HepG2 (cell line): ENCODE measurements at regions not wholly inside any gene's neighbourhood (a gene's known extent, or its start where the extent isn't known, plus 50 kb on each side); places are given as distances from the start of the nearest gene placed in this dataset.

Experiments used
- ATAC-seq: fragments of 200-7000 bp; cut with Tn5 transposase; 3 replicates; pipeline ENCODE4 v1.9.1; 2020; ENCODE audit warnings: mild to moderate bottlenecking, moderate library complexity
- BruUV-seq: library from RNA; stranded (reverse); fragments of 400-500 nt; replicated peaks from 2 replicates; lab custom pipeline; 2021; lab: Mats Ljungman, UMichigan
- CTCF ChIA-PET: fragments of 300-600 bp; formaldehyde crosslinking; extraction: SDS; loops from one replicate; lab custom pipeline; 2021; ENCODE audit warnings: low total read pairs, inconsistent platforms, low intra/inter-chr PET ratio; lab: Yijun Ruan, JAX
- POLR2A ChIA-PET: fragments of 350-600 bp; sonication (Branson Sonifier 250); formaldehyde crosslinking; loops from one replicate; lab custom pipeline; 2020; ENCODE audit warnings: antibody characterized with exemption, inconsistent platforms; lab: Yijun Ruan, JAX
- DNase-seq: peaks from one replicate; pipeline ENCODE4 v3.0.0-alpha.2; 2015; ENCODE audit warnings: low spot score
- FAIRE-seq: peaks from 3 replicates; lab custom pipeline; 2011; peaks lifted over from hg19 to GRCh38; lab: Jason Lieb, UNC
- H2AFZ ChIP-seq: one replicate; pipeline ENCODE4 v1.6.1; 2011; ENCODE audit warnings: low read length, inconsistent platforms
- H3K27ac ChIP-seq: fragments of 300-600 bp; 3 replicates; pipeline ENCODE4 v1.8.0; 2011; ENCODE audit warnings: mixed run types, mild to moderate bottlenecking, mixed read lengths, low read length, inconsistent platforms; ENCODE audit not compliant: insufficient read depth; ENCODE audit errors: extremely low read length
- H3K27me3 ChIP-seq, 2 experiments: fragments of 200-600 bp in 1 of 2; 2 replicates in 1 of 2; 3 replicates in 1 of 2; pipeline versions ENCODE4 v1.6.0 to v1.8.0; 2011; ENCODE audit warnings: low read length in 2 of 2, mild to moderate bottlenecking in 2 of 2, moderate library complexity in 2 of 2, inconsistent platforms in 1 of 2; ENCODE audit not compliant: insufficient read depth in 2 of 2, control insufficient read depth in 1 of 2
- H3K36me3 ChIP-seq, 2 experiments: fragments of 200-600 bp in 1 of 2; replicated peaks in 1 of 2; 2 replicates in 1 of 2; 3 replicates in 1 of 2; pipeline versions ENCODE4 v1.5.1 to v1.8.0; 2011; ENCODE audit warnings: low read length in 2 of 2, inconsistent platforms in 1 of 2; ENCODE audit not compliant: insufficient read depth in 2 of 2, control insufficient read depth in 1 of 2
- H3K4me1 ChIP-seq: 2 replicates; pipeline ENCODE4 v1.5.1; 2012; ENCODE audit warnings: low read length, inconsistent platforms; ENCODE audit not compliant: insufficient read depth
- H3K4me2 ChIP-seq: 2 replicates; pipeline ENCODE4 v1.6.0; 2011; ENCODE audit warnings: low read depth, low read length, inconsistent platforms
- H3K4me3 ChIP-seq, 3 experiments: fragments of 200-600 bp in 1 of 3; sonication (generic), shearing (Covaris generic) in 1 of 3; replicated peaks in 1 of 3; 2 replicates each; pipeline ENCODE4 v1.5.1; 2011 to 2016; ENCODE audit warnings: low read length in 3 of 3, inconsistent platforms in 2 of 3, low read depth in 2 of 3, mild to moderate bottlenecking in 2 of 3, control low read depth in 1 of 3, mixed read lengths in 1 of 3; ENCODE audit not compliant: insufficient read depth in 1 of 3
- H3K79me2 ChIP-seq: one replicate; pipeline ENCODE4 v1.6.1; 2011; ENCODE audit warnings: low read length, inconsistent platforms; ENCODE audit not compliant: insufficient read depth
- H3K9ac ChIP-seq: 2 replicates; pipeline ENCODE4 v1.6.0; 2011; ENCODE audit warnings: mild to moderate bottlenecking, low read depth, low read length, inconsistent platforms; ENCODE audit not compliant: insufficient read depth
- H3K9me3 ChIP-seq: 2 replicates; pipeline ENCODE4 v1.5.1; 2012; ENCODE audit warnings: mild to moderate bottlenecking, low read length
- H4K20me1 ChIP-seq: 2 replicates; pipeline ENCODE4 v1.6.0; 2011; ENCODE audit warnings: inconsistent platforms, mild to moderate bottlenecking, low read length, moderate library complexity; ENCODE audit not compliant: insufficient read depth
- MATR3 ChIP-seq: sonication (generic); formaldehyde crosslinking; IDR thresholded peaks from 2 replicates; pipeline ENCODE4 v1.4.0; 2020; ENCODE audit warnings: missing genetic modification reagents
- ZNF543 ChIP-seq: sonication (generic); formaldehyde crosslinking; IDR thresholded peaks from 2 replicates; pipeline ENCODE4 v1.4.0; 2020; ENCODE audit warnings: mild to moderate bottlenecking, missing genetic modification reagents
- ZNF570 ChIP-seq: sonication (generic); formaldehyde crosslinking; IDR thresholded peaks from 2 replicates; pipeline ENCODE4 v1.4.0; 2020; ENCODE audit warnings: mild to moderate bottlenecking, missing genetic modification reagents, borderline replicate concordance
- ZNF572 ChIP-seq: sonication (generic); formaldehyde crosslinking; IDR thresholded peaks from 2 replicates; pipeline ENCODE4 v1.5.1; 2020; ENCODE audit warnings: mild to moderate bottlenecking, missing genetic modification reagents
- ZNF589 ChIP-seq: sonication (generic); formaldehyde crosslinking; conservative IDR thresholded peaks from 2 replicates; pipeline ENCODE4 v1.8.0; 2022; ENCODE audit warnings: mild to moderate bottlenecking, moderate library complexity, missing genetic modification reagents
- WGBS: methylation state at CpG from one replicate; pipeline ENCODE4 v1.1.6; 2017; ENCODE audit warnings: low lambda C conversion rate; 5-methylcytosine and 5-hydroxymethylcytosine counted together
- in situ Hi-C: cut with HindIII; loops from 2 replicates; pipeline ENCODE4 v1.10.0; 2017; ENCODE audit warnings: low pct_unique_long_range_greater_than_20kb; ENCODE audit not compliant: extremely low pct_ligation_motif_present
- intact Hi-C: fragments of 100-400 bp; cut with micrococcal nuclease; formaldehyde crosslinking; loops from one replicate; pipeline ENCODE4 v1.10.0; 2022; ENCODE audit not compliant: unreplicated experiment
- TF ChIP-seq, protein P1 (sequence below): fragments of 450-650 bp; IDR thresholded peaks from 2 replicates; pipeline ENCODE4 v1.6.1; 2017
- TF ChIP-seq, protein P2 (sequence below): sonication (generic); formaldehyde crosslinking; IDR thresholded peaks from 2 replicates; pipeline ENCODE4 v1.5.0; 2020; ENCODE audit warnings: missing genetic modification reagents, mild to moderate bottlenecking, borderline replicate concordance
- TF ChIP-seq, protein P3 (sequence below): sonication (generic); formaldehyde crosslinking; IDR thresholded peaks from 2 replicates; pipeline ENCODE4 v1.5.1; 2020; ENCODE audit warnings: mild to moderate bottlenecking, missing genetic modification reagents, moderate library complexity

DNA sequence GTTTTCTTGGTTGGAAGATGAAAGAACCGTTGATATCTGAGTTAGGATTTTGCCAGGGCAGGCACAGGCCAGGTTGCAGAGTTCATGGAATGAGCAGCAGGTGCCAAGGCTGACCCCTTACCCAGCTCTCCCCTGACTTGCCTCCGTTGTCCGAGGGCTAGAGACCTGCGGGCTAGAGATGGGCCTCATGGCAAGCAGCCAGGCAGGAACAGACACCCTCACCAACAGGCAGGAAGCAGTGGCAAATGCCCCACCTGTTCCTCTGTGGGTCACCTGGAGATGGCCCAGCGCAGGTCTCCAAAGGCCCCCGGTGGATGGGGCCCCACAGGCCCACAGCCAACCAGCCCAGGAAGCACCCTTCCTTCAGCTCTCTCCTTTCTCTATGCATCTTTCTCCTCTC is 186.7 kb upstream of the PMEPA1 start:
- POLR2A ChIA-PET: no interaction called here
- H3K27me3 ChIP-seq: peaks cover 12 to 61% of the 10 kb centered on the region in 2 experiments
- H3K4me2 ChIP-seq: no peak overlapping the region
- no peak overlapping the region for H3K4me3 ChIP-seq
- ATAC-seq (no peak), DNase-seq (no peak), FAIRE-seq (no peak)
- no peaks in the 10 kb centered on the region for H3K9me3 ChIP-seq
- intact Hi-C loops (no loop called here), in situ Hi-C loops (no loop called here)
- CTCF ChIA-PET: no interaction called here
- H3K36me3 ChIP-seq: no peaks in the 10 kb centered on the region
- no peak overlapping the region for H2AFZ ChIP-seq
- no peaks in the 10 kb centered on the region for H3K79me2 ChIP-seq
- WGBS: 17% methylated on average over 6 of the region's 6 CpGs
- H3K4me1 ChIP-seq: no peaks in the 10 kb centered on the region; the same call in 1 of the 2 replicates
- H4K20me1 ChIP-seq: no peaks in the 10 kb centered on the region
- H3K9ac ChIP-seq: no peak overlapping the region
- no peak overlapping the region for H3K27ac ChIP-seq
- TF ChIP-seq, protein P1, sequence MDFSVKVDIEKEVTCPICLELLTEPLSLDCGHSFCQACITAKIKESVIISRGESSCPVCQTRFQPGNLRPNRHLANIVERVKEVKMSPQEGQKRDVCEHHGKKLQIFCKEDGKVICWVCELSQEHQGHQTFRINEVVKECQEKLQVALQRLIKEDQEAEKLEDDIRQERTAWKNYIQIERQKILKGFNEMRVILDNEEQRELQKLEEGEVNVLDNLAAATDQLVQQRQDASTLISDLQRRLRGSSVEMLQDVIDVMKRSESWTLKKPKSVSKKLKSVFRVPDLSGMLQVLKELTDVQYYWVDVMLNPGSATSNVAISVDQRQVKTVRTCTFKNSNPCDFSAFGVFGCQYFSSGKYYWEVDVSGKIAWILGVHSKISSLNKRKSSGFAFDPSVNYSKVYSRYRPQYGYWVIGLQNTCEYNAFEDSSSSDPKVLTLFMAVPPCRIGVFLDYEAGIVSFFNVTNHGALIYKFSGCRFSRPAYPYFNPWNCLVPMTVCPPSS: no peak
- no peak for TF ChIP-seq ZNF589 (CRISPR knock-in tag)
- no TSS peak for BruUV-seq

GRCh38 chr20:57896017-57896416 is 186.2 kb upstream of the PMEPA1 start:
- DNase-seq: no peak
- no peak overlapping the region for H3K27ac ChIP-seq
- 27% methylated on average over 4 of the region's 8 CpGs for WGBS
- TF ChIP-seq MATR3 (CRISPR knock-in tag) (no peak), ZNF572 (CRISPR knock-in tag) (no peak), ZNF543 (CRISPR knock-in tag) (no peak), ZNF570 (no peak)
- TF ChIP-seq, protein P2, sequence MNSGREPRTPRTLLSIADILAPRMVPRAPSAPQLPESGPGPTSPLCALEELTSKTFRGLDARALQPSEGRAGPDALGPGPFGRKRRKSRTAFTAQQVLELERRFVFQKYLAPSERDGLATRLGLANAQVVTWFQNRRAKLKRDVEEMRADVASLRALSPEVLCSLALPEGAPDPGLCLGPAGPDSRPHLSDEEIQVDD (CRISPR knock-in tag): no peak
- TF ChIP-seq, protein P3, sequence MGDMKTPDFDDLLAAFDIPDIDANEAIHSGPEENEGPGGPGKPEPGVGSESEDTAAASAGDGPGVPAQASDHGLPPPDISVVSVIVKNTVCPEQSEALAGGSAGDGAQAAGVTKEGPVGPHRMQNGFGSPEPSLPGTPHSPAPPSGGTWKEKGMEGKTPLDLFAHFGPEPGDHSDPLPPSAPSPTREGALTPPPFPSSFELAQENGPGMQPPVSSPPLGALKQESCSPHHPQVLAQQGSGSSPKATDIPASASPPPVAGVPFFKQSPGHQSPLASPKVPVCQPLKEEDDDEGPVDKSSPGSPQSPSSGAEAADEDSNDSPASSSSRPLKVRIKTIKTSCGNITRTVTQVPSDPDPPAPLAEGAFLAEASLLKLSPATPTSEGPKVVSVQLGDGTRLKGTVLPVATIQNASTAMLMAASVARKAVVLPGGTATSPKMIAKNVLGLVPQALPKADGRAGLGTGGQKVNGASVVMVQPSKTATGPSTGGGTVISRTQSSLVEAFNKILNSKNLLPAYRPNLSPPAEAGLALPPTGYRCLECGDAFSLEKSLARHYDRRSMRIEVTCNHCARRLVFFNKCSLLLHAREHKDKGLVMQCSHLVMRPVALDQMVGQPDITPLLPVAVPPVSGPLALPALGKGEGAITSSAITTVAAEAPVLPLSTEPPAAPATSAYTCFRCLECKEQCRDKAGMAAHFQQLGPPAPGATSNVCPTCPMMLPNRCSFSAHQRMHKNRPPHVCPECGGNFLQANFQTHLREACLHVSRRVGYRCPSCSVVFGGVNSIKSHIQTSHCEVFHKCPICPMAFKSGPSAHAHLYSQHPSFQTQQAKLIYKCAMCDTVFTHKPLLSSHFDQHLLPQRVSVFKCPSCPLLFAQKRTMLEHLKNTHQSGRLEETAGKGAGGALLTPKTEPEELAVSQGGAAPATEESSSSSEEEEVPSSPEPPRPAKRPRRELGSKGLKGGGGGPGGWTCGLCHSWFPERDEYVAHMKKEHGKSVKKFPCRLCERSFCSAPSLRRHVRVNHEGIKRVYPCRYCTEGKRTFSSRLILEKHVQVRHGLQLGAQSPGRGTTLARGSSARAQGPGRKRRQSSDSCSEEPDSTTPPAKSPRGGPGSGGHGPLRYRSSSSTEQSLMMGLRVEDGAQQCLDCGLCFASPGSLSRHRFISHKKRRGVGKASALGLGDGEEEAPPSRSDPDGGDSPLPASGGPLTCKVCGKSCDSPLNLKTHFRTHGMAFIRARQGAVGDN (CRISPR knock-in tag): no peak

More at GRCh38 chr20:57896017-57896416, 186.2 kb upstream of the PMEPA1 start:
- in situ Hi-C loops (no loop called here), intact Hi-C loops (no loop called here)
- ATAC-seq (no peak), FAIRE-seq (no peak)
- POLR2A ChIA-PET: no interaction called here
- Histone ChIP-seq H3K36me3 (no peaks in the 10 kb centered on the region), H3K9me3 (no peaks in the 10 kb centered on the region), H2AFZ (no peak overlapping the region), H3K4me2 (no peak overlapping the region), H3K9ac (no peak overlapping the region), H3K27me3 (peaks cover 12 to 63% of the 10 kb centered on the region in 2 experiments), H3K4me1 (no peaks in the 10 kb centered on the region; the same call in 1 of the 2 replicates), H4K20me1 (no peaks in the 10 kb centered on the region), H3K4me3 (no peak overlapping the region), H3K79me2 (no peaks in the 10 kb centered on the region)
- CTCF ChIA-PET: no interaction called here
- BruUV-seq: no TSS peak
